T-cell (primary cell): ENCODE measurements at regions not wholly inside any gene's neighbourhood (a gene's known extent, or its start where the extent isn't known, plus 50 kb on each side); places are given as distances from the start of the nearest gene placed in this dataset.

ENCODE experiments used
- ATAC-seq, 4 experiments: fragments of 200-7000 bp in 3 of 4; fragments of 150-1000 bp in 1 of 4; cut with Tn5 transposase; replicated peaks in 1 of 4; 1 replicate in 3 of 4; 2 replicates in 1 of 4; pipeline ENCODE4 v1.10.0; 2021; ENCODE audit warnings: moderate library complexity in 3 of 4, mild to moderate bottlenecking in 2 of 4, moderate number of reproducible peaks in 1 of 4
- CTCF ChIA-PET, 2 donors: fragments of 300-600 bp; sonication (Branson Sonifier 250); formaldehyde crosslinking; loops; one replicate each; lab custom pipeline; 2022; ENCODE audit warnings: antibody characterized with exemption in 2 of 2; lab: Charles Lee
- POLR2A ChIA-PET, 2 donors: fragments of 300-600 bp; sonication (Branson Sonifier 250); formaldehyde crosslinking; loops; one replicate each; lab custom pipeline; 2022; ENCODE audit warnings: antibody characterized with exemption in 2 of 2; lab: Charles Lee
- DNase-seq, 35 experiments: peaks; one replicate each; pipeline versions ENCODE4 v3.0.0 to v3.0.0-alpha.2; 2013 to 2023
- H3K27ac ChIP-seq: one replicate; pipeline ENCODE4 v1.5.1; 2013; ENCODE audit warnings: low read length
- H3K27me3 ChIP-seq, 2 experiments: replicated peaks in 1 of 2; 1 replicate in 1 of 2; 2 replicates in 1 of 2; pipeline versions ENCODE4 v1.6.1 to v1.7.0; 2013; ENCODE audit warnings: low read length in 1 of 2, mixed read lengths in 1 of 2; ENCODE audit not compliant: control insufficient read depth in 2 of 2, insufficient read depth in 2 of 2; ENCODE audit errors: extremely low read depth in 1 of 2
- H3K36me3 ChIP-seq, 2 donors: 1 replicate in 1 of 2; 2 replicates in 1 of 2; pipeline versions ENCODE4 v1.6.1 to v1.7.0; 2013; ENCODE audit warnings: low read length in 1 of 2; ENCODE audit not compliant: control insufficient read depth in 2 of 2, insufficient read depth in 1 of 2; ENCODE audit errors: extremely low read depth in 1 of 2
- H3K4me1 ChIP-seq, 2 experiments: 1 replicate in 1 of 2; 2 replicates in 1 of 2; pipeline versions ENCODE4 v1.6.1 to v1.7.0; 2013; ENCODE audit warnings: low read length in 2 of 2, mixed read lengths in 1 of 2; ENCODE audit not compliant: insufficient read depth in 2 of 2, control insufficient read depth in 1 of 2; ENCODE audit errors: extremely low read depth in 1 of 2
- H3K4me3 ChIP-seq, 2 donors: 1 replicate in 1 of 2; 2 replicates in 1 of 2; pipeline versions ENCODE4 v1.5.1 to v1.7.0; 2013; ENCODE audit warnings: mild to moderate bottlenecking in 2 of 2, low read length in 1 of 2, moderate library complexity in 1 of 2; ENCODE audit not compliant: control insufficient read depth in 1 of 2; ENCODE audit errors: extremely low read depth in 1 of 2
- H3K9me3 ChIP-seq: 2 replicates; pipeline ENCODE4 v1.7.0; 2013
- H3K27ac Mint-ChIP-seq, 2 donors: one replicate each; pipeline ENCODE4 v1.8.0; 2020 to 2021; ENCODE audit warnings: mild to moderate bottlenecking in 2 of 2, mixed read lengths in 2 of 2
- H3K27me3 Mint-ChIP-seq, 2 donors: one replicate each; pipeline ENCODE4 v1.8.0; 2021 to 2022; ENCODE audit warnings: mixed read lengths in 2 of 2
- H3K36me3 Mint-ChIP-seq: one replicate; pipeline ENCODE4 v1.8.0; 2021; ENCODE audit warnings: mixed read lengths
- H3K4me1 Mint-ChIP-seq, 3 donors: one replicate each; pipeline ENCODE4 v1.8.0; 2020 to 2022; ENCODE audit warnings: mixed read lengths in 3 of 3, mild to moderate bottlenecking in 1 of 3
- H3K4me3 Mint-ChIP-seq, 3 donors: one replicate each; pipeline ENCODE4 v1.8.0; 2020 to 2022; ENCODE audit warnings: mild to moderate bottlenecking in 3 of 3, mixed read lengths in 3 of 3, moderate library complexity in 3 of 3
- H3K9me3 Mint-ChIP-seq, 3 donors: one replicate each; pipeline ENCODE4 v1.8.0; 2020 to 2022; ENCODE audit warnings: mixed read lengths in 3 of 3
- WGBS: methylation state at CpG from one replicate; pipeline ENCODE4 v1.1.5; 2013; ENCODE audit warnings: missing lambda C conversion rate; ENCODE audit not compliant: insufficient coverage; 5-methylcytosine and 5-hydroxymethylcytosine counted together

DNA sequence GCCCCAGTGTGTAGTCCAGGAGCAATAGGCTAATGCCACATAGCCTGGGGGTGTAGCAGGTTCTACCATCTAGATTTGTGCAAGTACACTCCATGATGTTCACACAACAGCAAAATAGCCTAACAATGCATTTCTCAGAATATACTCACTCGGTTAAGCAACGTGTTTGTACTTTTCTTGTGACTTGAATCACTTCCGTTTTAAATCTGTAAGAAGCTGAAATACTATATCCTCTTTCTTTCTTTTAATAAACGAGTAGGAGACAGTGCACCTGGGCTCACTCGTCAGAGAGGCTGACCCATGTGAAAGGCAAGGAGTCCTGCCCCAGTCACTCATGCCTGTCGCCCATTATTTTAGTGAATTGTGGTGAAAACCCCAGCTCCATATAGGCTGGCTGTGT, 201.6 kb downstream of the FOXA2 start:
- Mint-ChIP-seq H3K27me3 (peaks cover 0 to 2% of the 10 kb centered on the region in 2 donors), H3K36me3 (no peaks in the 10 kb centered on the region), H3K27ac (no peak overlapping the region), H3K4me1 (peaks cover 0 to 4% (median 0%) of the 10 kb centered on the region in 3 donors), H3K9me3 (peaks cover 0 to 6% (median 5%) of the 10 kb centered on the region in 3 donors), H3K4me3 (no peak overlapping the region)
- no peak for DNase-seq
- Histone ChIP-seq H3K9me3 (no peaks in the 10 kb centered on the region), H3K27ac (no peak overlapping the region), H3K4me3 (no peak overlapping the region), H3K27me3 (no peaks in the 10 kb centered on the region), H3K4me1 (no peaks in the 10 kb centered on the region), H3K36me3 (no peaks in the 10 kb centered on the region)
- ChIA-PET POLR2A (no interaction called here), CTCF (no interaction called here)
- 50% methylated on average over 2 of the region's 6 CpGs for WGBS
- no peak for ATAC-seq

DNA sequence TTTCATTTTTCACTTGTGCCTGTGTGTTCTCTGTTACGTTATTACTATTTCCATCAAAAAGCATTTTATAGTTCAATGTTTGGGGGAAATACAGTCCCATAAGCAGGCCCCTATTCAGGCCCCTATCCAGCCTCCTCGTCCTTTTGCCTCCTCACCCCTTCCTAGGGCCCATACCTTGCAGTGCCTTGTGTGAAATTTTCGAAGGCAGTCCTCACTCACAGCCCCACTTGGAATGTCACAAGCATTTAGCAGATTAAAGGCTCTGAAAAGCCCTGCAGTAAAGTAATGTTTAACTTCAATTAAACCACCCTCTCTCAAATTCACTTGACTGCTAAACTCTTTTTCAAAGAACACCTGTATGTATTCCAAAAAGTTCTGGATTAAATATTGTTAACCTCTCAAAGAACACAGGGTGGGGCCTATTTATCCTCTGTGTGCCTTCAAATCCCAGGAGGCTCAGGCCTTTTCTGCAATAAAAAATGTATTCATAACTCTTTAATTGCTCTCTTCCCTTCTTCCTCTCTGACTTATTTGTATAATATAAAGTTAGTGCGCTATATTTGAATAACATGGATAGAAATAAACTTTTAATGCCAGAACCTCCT, 202.5 kb downstream of the FOXA2 start:
- no peak overlapping the region for H3K27ac ChIP-seq
- no peaks in the 10 kb centered on the region for H3K4me1 ChIP-seq
- H3K9me3 ChIP-seq = no peaks in the 10 kb centered on the region
- DNase-seq (no peak), ATAC-seq (no peak)
- H3K4me3 Mint-ChIP-seq = no peak overlapping the region
- 60% methylated on average over 1 of the region's 4 CpGs for WGBS
- no peak overlapping the region for H3K27ac Mint-ChIP-seq
- H3K27me3 ChIP-seq = no peaks in the 10 kb centered on the region
- peaks cover 0 to 5% (median 0%) of the 10 kb centered on the region in 3 donors for H3K9me3 Mint-ChIP-seq
- peaks cover 0 to 4% (median 0%) of the 10 kb centered on the region in 3 donors for H3K4me1 Mint-ChIP-seq
- POLR2A ChIA-PET = no interaction called here
- H3K4me3 ChIP-seq = no peak overlapping the region
- H3K27me3 Mint-ChIP-seq = no peaks in the 10 kb centered on the region
- CTCF ChIA-PET = no interaction called here
- no peaks in the 10 kb centered on the region for H3K36me3 Mint-ChIP-seq
- H3K36me3 ChIP-seq = no peaks in the 10 kb centered on the region

DNA sequence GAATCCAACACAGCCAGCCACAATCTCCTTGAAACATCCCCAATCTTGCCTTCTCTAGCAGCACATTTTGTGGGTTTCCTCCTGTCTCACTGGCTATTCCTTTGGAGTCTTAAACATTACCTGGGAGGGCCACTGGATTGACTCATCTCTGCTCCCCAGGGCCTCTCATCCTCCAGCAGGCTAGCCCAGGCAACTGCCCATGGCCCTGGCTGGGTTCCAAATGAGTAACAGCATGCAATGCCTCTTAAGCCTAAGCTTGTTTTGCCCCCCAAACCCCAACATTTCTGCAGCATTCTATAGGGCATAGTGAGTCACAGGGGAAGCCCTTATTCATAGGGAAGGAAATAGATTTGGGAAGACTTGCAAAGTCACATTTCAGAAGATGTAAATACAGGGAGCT, 204.9 kb downstream of the FOXA2 start:
- CTCF ChIA-PET = no interaction called here
- Mint-ChIP-seq H3K4me1 (peaks cover 0 to 4% (median 0%) of the 10 kb centered on the region in 3 donors), H3K4me3 (no peak overlapping the region), H3K9me3 (peaks cover 0 to 5% (median 0%) of the 10 kb centered on the region in 3 donors), H3K36me3 (no peaks in the 10 kb centered on the region), H3K27ac (no peak overlapping the region), H3K27me3 (no peaks in the 10 kb centered on the region)
- POLR2A ChIA-PET = no interaction called here
- ATAC-seq (no peak), DNase-seq (no peak)
- Histone ChIP-seq H3K27me3 (no peaks in the 10 kb centered on the region), H3K9me3 (no peaks in the 10 kb centered on the region), H3K4me1 (no peaks in the 10 kb centered on the region), H3K36me3 (no peaks in the 10 kb centered on the region), H3K27ac (no peak overlapping the region), H3K4me3 (no peak overlapping the region)

DNA sequence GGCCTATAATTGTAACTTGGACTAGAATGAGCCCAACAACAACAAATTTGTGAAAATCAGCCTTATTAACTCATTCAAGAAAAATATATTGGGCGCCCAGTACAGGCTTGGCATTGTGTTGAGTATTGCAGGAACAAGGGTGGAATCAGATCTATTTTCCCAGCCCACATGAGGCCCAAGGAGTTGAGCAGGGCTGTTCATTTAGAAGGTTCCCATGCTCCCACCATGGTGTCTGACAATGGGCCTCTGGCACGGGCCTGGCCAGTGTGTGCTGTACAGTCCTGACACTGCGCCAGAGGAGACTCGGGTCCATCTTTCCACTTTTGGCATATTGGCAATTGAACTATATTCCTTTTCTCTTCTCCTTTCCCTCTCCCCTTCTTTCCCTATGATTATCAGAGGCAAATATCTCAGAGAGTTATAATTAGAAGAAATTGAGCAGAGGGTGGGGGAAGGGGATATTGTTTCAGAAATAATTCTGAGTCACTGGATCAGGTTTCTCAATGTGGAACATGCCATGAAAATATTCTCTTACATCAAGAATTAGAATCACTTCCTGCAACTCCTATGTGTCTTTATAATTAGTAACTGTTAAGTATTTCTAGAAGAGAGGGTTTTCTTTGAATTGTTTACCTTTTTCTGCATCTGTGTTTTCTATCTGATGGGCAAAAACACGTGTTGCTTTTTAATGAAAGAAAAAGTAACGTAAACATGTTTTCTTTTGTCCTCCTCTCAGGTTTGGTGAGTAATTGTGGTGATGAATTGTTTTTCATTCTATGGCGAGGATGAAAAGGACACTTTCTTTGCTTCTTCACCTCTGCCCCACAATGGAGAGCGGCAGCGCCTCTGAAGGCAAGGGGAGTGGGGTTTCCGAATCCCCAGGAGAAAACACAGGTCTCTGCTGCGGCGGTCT, 209.4 kb downstream of the FOXA2 start:
- no peak for ATAC-seq
- H3K27ac Mint-ChIP-seq = no peak overlapping the region
- ChIA-PET POLR2A (no interaction called here), CTCF (no interaction called here)
- no peak overlapping the region for H3K27ac ChIP-seq
- H3K4me3 Mint-ChIP-seq = no peak overlapping the region
- no peak overlapping the region for H3K4me3 ChIP-seq
- no peaks in the 10 kb centered on the region for H3K27me3 Mint-ChIP-seq
- peaks cover 0 to 19% of the 10 kb centered on the region in 2 experiments for H3K4me1 ChIP-seq
- H3K4me1 Mint-ChIP-seq = peaks cover 5 to 20% (median 9%) of the 10 kb centered on the region in 3 donors
- H3K36me3 Mint-ChIP-seq = no peaks in the 10 kb centered on the region
- H3K27me3 ChIP-seq = no peaks in the 10 kb centered on the region
- no peaks in the 10 kb centered on the region for H3K36me3 ChIP-seq
- WGBS = 83% methylated on average over 1 of the region's 12 CpGs
- H3K9me3 Mint-ChIP-seq = no peaks in the 10 kb centered on the region
- H3K9me3 ChIP-seq = no peaks in the 10 kb centered on the region
- no peak for DNase-seq

DNA sequence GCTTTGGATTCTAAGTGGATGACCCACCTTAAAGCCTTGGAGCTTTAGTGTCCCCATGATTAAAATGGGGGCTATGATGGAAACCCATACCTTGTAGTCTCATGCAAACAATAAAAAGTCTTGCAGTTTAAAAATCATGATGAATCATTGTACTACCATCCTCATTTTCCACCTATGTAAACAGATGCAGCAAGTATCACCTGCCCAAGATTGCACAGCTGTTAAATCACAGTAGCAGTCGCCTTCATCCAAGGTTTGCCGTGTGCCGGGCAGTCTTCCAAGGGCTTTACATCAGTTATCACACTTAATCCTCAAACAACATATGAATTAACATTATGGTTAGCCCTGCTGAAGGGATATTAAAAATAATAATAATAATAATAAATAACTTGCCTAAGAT, 210.3 kb downstream of the FOXA2 start:
- H3K27ac Mint-ChIP-seq = no peak overlapping the region
- Histone ChIP-seq H3K36me3 (no peaks in the 10 kb centered on the region), H3K9me3 (no peaks in the 10 kb centered on the region), H3K4me1 (peaks cover 0 to 19% of the 10 kb centered on the region in 2 experiments), H3K27me3 (no peaks in the 10 kb centered on the region), H3K27ac (no peak overlapping the region), H3K4me3 (no peak overlapping the region)
- ChIA-PET POLR2A (no interaction called here), CTCF (no interaction called here)
- H3K4me1 Mint-ChIP-seq = peaks cover 8 to 27% (median 9%) of the 10 kb centered on the region in 3 donors
- no peaks in the 10 kb centered on the region for H3K27me3 Mint-ChIP-seq
- no peak for DNase-seq
- WGBS = no CpG with 5 or more reads among the region's 3 CpGs
- H3K9me3 Mint-ChIP-seq = no peaks in the 10 kb centered on the region
- no peaks in the 10 kb centered on the region for H3K36me3 Mint-ChIP-seq
- no peak overlapping the region for H3K4me3 Mint-ChIP-seq
- no peak for ATAC-seq

DNA sequence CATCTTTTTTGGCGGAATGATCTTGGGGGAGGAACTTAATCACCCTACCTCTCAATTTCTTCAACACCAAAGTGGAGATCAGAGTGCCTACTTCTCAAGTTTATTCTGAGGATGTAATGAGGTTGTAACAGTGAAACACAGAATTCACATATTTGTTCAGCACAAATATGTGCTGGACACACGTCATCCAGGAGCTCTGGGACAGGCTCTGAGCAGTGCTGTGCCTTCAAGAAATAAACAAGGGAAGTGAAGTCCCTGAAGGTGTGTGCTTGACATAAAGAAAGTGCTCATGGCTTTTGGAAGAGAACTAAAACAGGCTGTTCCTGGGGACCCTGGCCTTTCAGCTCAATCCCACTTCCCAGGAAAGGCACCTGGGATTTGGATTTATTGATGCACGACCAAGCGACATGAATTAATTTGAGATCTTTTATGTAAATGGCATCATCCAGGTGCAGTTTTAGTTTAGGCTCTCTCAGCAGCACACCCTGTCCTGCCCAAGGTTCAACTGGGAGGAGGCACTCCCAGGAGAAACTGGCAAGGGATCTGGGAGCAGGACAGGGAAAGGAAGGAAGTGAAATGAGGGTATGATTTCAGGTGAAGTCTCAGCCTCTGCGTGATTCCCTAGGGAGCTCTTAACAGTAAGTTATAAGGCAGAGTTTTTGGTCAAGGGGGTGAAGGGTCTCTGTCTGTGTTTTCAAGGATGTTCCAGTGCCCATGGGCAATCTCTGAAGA, 211.0 kb downstream of the FOXA2 start:
- Mint-ChIP-seq H3K9me3 (no peaks in the 10 kb centered on the region), H3K27ac (no peak overlapping the region), H3K4me3 (no peak overlapping the region), H3K4me1 (peaks cover 9 to 33% (median 9%) of the 10 kb centered on the region in 3 donors), H3K36me3 (no peaks in the 10 kb centered on the region), H3K27me3 (no peaks in the 10 kb centered on the region)
- Histone ChIP-seq H3K4me3 (no peak overlapping the region), H3K27me3 (no peaks in the 10 kb centered on the region), H3K9me3 (no peaks in the 10 kb centered on the region), H3K27ac (no peak overlapping the region), H3K4me1 (peaks cover 0 to 19% of the 10 kb centered on the region in 2 experiments), H3K36me3 (no peaks in the 10 kb centered on the region)
- CTCF ChIA-PET = no interaction called here
- POLR2A ChIA-PET = interaction anchor here in 1 of 2 donors (0.5 kb wide), 1 partner anchor 24 kb away, joined by 4 read pairs; no protein-coding TSS in a partner anchor
- 68% methylated on average over 2 of the region's 5 CpGs for WGBS
- DNase-seq (no peak), ATAC-seq (no peak)
